ENCODE measurements at regions not wholly inside any gene's neighbourhood (a gene's known extent, or its start where the extent isn't known, plus 50 kb on each side); places are given as distances from the start of the nearest gene placed in this dataset.

- H3K4me3 ChIP-seq = no peak overlapping the region
- DNase-seq (no peak), ATAC-seq (no peak)
- intact Hi-C loops (cut with DNase I) = no loop called here
- no peaks in the 10 kb centered on the region for H3K4me1 ChIP-seq
- H3K9me3 ChIP-seq = no peaks in the 10 kb centered on the region
- H3K36me3 ChIP-seq (replicated peaks in 1 of 2; ENCODE audit: insufficient read depth in 1 of 2, low read depth in 2 of 2) = no peaks in the 10 kb centered on the region
- TF ChIP-seq CTCF (IDR thresholded peaks at IDR 0.05) = no peak
- TF ChIP-seq POLR2A (IDR thresholded peaks at IDR 0.05) = no peak
- 41 to 60% methylated on average over 1 of the region's 1 CpG for WGBS, 2 donors
- no peaks in the 10 kb centered on the region for H3K27me3 ChIP-seq
- H3K27ac ChIP-seq = no peak overlapping the region
Measured at GRCh38 chr9:119577881-119578280, 208.6 kb upstream of the BRINP1 start.

- intact Hi-C loops (cut with DNase I) = loop anchor here (5.0 kb wide), 1 partner anchor 412 kb away; no protein-coding TSS in a partner anchor
Measured at GRCh38 chr9:119559986-119560385, 190.8 kb upstream of the BRINP1 start.

GRCh38 chr9:119559056-119559455, 189.8 kb upstream of the BRINP1 start:
- intact Hi-C loops (cut with DNase I) = loop anchor here (5.0 kb wide), 1 partner anchor 413 kb away; no protein-coding TSS in a partner anchor
- no peak overlapping the region for H3K4me3 ChIP-seq
- no peak for TF ChIP-seq POLR2A (IDR thresholded peaks at IDR 0.05)
- no peak for TF ChIP-seq CTCF (IDR thresholded peaks at IDR 0.05)
- no peaks in the 10 kb centered on the region for H3K36me3 ChIP-seq (replicated peaks in 1 of 2; ENCODE audit: insufficient read depth in 1 of 2, low read depth in 2 of 2)
- no peak overlapping the region for H3K27ac ChIP-seq
- no peaks in the 10 kb centered on the region for H3K9me3 ChIP-seq
- no peak for ATAC-seq
- H3K27me3 ChIP-seq = peaks cover 0 to 4% of the 10 kb centered on the region in 2 donors
- peaks cover 8% of the 10 kb centered on the region for H3K4me1 ChIP-seq
- DNase-seq = no peak

More at GRCh38 chr9:119559986-119560385, 190.8 kb upstream of the BRINP1 start:
- Histone ChIP-seq H3K36me3 (replicated peaks in 1 of 2; ENCODE audit: insufficient read depth in 1 of 2, low read depth in 2 of 2) (no peaks in the 10 kb centered on the region), H3K27me3 (peaks cover 0 to 4% of the 10 kb centered on the region in 2 donors), H3K27ac (no peak overlapping the region), H3K9me3 (no peaks in the 10 kb centered on the region), H3K4me3 (no peak overlapping the region), H3K4me1 (peaks cover 8% of the 10 kb centered on the region)
- DNase-seq (no peak), ATAC-seq (no peak)
- TF ChIP-seq POLR2A (IDR thresholded peaks at IDR 0.05) (no peak), CTCF (IDR thresholded peaks at IDR 0.05) (no peak)
- WGBS, 2 donors = 29 to 35% methylated on average over 5 of the region's 5 CpGs

GRCh38 chr9:119556129-119556875, 187.1 kb upstream of the BRINP1 start:
- DNase-seq (peak; percentile 64 to 74 (median 68)), ATAC-seq (peak; percentile 92)
- no peaks in the 10 kb centered on the region for H3K36me3 ChIP-seq (replicated peaks in 1 of 2; ENCODE audit: insufficient read depth in 1 of 2, low read depth in 2 of 2)
- TF ChIP-seq CTCF (IDR thresholded peaks at IDR 0.05) = peak; percentile 72 to 89 (median 80)
- no peak for TF ChIP-seq POLR2A (IDR thresholded peaks at IDR 0.05)
- no peaks in the 10 kb centered on the region for H3K9me3 ChIP-seq
- peaks cover 0 to 4% of the 10 kb centered on the region in 2 donors for H3K27me3 ChIP-seq
- WGBS, 2 donors = 6 to 12% methylated on average over 24 to 31 of the region's 31 CpGs
- peaks cover 8% of the 10 kb centered on the region for H3K4me1 ChIP-seq
- no peak overlapping the region for H3K4me3 ChIP-seq
- intact Hi-C loops (cut with DNase I) = loop anchor here (5.0 kb wide), 1 partner anchor 416 kb away; no protein-coding TSS in a partner anchor
- H3K27ac ChIP-seq = no peak overlapping the region

GRCh38 chr9:119544492-119544891, 175.3 kb upstream of the BRINP1 start:
- ATAC-seq (no peak), DNase-seq (no peak)
- no peaks in the 10 kb centered on the region for H3K36me3 ChIP-seq (replicated peaks in 1 of 2; ENCODE audit: insufficient read depth in 1 of 2, low read depth in 2 of 2)
- H3K9me3 ChIP-seq = no peaks in the 10 kb centered on the region
- no peak overlapping the region for H3K4me3 ChIP-seq
- intact Hi-C loops (cut with DNase I) = no loop called here
- no peak overlapping the region for H3K27ac ChIP-seq
- H3K4me1 ChIP-seq = no peaks in the 10 kb centered on the region
- no peaks in the 10 kb centered on the region for H3K27me3 ChIP-seq
- 37 to 39% methylated on average over 3 of the region's 3 CpGs for WGBS, 2 donors
- TF ChIP-seq POLR2A (IDR thresholded peaks at IDR 0.05) (no peak), CTCF (IDR thresholded peaks at IDR 0.05) (no peak)
